ENCODE measurements at regions not wholly inside any gene's neighbourhood (a gene's known extent, or its start where the extent isn't known, plus 50 kb on each side); places are given as distances from the start of the nearest gene placed in this dataset.

DNA sequence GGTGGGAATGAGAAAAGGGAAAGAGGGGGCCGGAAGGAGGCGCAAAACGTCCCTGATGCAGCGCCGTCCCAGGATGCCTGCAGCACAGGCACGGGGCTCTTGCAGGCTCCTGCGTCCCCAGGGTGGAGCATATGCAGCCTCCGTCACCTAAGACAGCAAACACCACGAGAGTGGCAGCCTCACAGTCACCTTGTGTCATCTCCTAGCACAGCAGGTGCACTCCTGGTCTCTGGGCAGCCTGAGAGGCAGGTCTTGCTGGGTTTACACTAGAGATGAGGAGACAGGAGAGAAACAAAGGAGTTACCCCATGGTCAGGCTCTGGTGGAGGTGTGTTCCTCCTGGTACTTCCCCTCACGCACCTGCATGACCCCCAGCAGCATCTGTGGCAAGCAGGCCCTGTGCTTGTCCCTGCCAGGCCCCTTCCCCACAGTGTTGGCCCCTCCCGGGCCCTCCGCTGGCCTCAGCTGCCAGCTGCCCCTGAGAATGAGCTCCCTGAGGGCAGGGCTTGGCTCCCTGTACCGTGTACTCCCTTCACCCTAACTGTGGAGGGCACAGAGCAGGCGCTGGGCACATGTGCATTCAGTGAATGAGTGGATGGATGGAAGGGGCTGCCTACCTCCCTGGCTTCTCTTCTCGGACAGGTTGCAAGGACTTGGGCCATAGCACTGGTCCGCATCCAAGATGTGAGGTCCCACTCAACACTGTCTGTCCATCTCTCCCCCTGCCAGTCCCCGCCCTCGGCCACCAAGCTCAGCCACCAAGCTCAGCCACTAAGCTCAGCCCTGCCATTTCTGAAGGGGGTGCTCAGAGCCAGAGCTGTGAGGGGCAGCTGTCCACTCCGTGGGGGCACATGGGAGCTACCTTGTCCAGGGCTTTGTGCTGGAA is 988.6 kb downstream of the BRD1 start:
- H3K4me2 ChIP-seq (ENCODE audit: low read length): no peak overlapping the region
- no peaks in the 10 kb centered on the region for H3K9me3 ChIP-seq (ENCODE audit: low read length)
- ATAC-seq: no peak
- no peaks in the 10 kb centered on the region for H3K9me2 ChIP-seq (replicated peaks; ENCODE audit: low read length)
- POLR2A ChIA-PET (ENCODE audit: unreplicated experiment): no interaction called here
- intact Hi-C loops (cut with micrococcal nuclease): no loop called here
- H3K36me3 ChIP-seq (ENCODE audit: low read depth, low read length): no peaks in the 10 kb centered on the region
- no peak overlapping the region for H3K4me3 ChIP-seq (ENCODE audit: low read length)
- H2AFZ ChIP-seq (ENCODE audit: low read length): no peak overlapping the region
- no TSS peak for BruUV-seq (replicated peaks)
- H3K27ac ChIP-seq (ENCODE audit: low read length): no peak overlapping the region
- no peaks in the 10 kb centered on the region for H3K4me1 ChIP-seq (ENCODE audit: insufficient read depth, low read length)
- H3F3A ChIP-seq (ENCODE audit: low read length, unreplicated experiment): no peaks in the 10 kb centered on the region
- TF ChIP-seq, protein P1, sequence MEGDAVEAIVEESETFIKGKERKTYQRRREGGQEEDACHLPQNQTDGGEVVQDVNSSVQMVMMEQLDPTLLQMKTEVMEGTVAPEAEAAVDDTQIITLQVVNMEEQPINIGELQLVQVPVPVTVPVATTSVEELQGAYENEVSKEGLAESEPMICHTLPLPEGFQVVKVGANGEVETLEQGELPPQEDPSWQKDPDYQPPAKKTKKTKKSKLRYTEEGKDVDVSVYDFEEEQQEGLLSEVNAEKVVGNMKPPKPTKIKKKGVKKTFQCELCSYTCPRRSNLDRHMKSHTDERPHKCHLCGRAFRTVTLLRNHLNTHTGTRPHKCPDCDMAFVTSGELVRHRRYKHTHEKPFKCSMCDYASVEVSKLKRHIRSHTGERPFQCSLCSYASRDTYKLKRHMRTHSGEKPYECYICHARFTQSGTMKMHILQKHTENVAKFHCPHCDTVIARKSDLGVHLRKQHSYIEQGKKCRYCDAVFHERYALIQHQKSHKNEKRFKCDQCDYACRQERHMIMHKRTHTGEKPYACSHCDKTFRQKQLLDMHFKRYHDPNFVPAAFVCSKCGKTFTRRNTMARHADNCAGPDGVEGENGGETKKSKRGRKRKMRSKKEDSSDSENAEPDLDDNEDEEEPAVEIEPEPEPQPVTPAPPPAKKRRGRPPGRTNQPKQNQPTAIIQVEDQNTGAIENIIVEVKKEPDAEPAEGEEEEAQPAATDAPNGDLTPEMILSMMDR (conservative IDR thresholded peaks at IDR 0.05; ENCODE audit: low read depth, low read length): no peak
- TF ChIP-seq EZH2phosphoT487 (IDR thresholded peaks at IDR 0.05; ENCODE audit: borderline replicate concordance, low read length) (no peak), EZH2 (IDR thresholded peaks at IDR 0.05; ENCODE audit: low read length, unreplicated experiment) (no peak)
- no peak for DNase-seq
- H4K20me1 ChIP-seq (ENCODE audit: low read length): no peaks in the 10 kb centered on the region
- no peak overlapping the region for H3K9ac ChIP-seq (ENCODE audit: low read length)
- H3K79me2 ChIP-seq (ENCODE audit: low read length): no peaks in the 10 kb centered on the region
- H3K27me3 ChIP-seq (ENCODE audit: low read length): no peaks in the 10 kb centered on the region
- CTCF ChIA-PET: no interaction called here

DNA sequence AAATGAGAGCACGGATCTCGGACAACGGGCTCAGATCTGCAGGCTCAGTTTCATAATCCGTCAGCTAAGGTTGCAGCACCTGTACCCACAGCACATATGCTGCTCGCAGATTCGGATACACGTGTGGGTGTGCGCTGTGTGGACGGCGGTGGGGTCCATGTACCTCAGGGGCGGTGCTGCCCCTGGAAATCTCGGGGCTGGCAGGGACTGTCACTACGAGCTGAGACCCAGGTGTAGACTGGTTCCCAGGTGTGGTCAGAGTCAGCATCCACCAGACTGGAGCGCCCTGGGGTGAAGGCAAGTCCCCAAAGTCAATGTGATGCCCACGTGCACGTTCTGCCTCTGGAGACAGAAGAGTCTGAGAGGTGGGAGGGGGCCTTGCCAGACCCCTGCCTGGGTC is 989.3 kb downstream of the BRD1 start:
- TF ChIP-seq EZH2phosphoT487 (IDR thresholded peaks at IDR 0.05; ENCODE audit: borderline replicate concordance, low read length): no peak
- TF ChIP-seq EZH2 (IDR thresholded peaks at IDR 0.05; ENCODE audit: low read length, unreplicated experiment): no peak
- TF ChIP-seq, protein P1 (conservative IDR thresholded peaks at IDR 0.05; ENCODE audit: low read depth, low read length): no peak
- ATAC-seq (no peak), DNase-seq (no peak)
- ChIA-PET POLR2A (ENCODE audit: unreplicated experiment) (no interaction called here), CTCF (no interaction called here)
- Histone ChIP-seq H3K4me1 (ENCODE audit: insufficient read depth, low read length) (no peaks in the 10 kb centered on the region), H2AFZ (ENCODE audit: low read length) (no peak overlapping the region), H3K27me3 (ENCODE audit: low read length) (no peaks in the 10 kb centered on the region), H4K20me1 (ENCODE audit: low read length) (no peaks in the 10 kb centered on the region), H3K9me2 (replicated peaks; ENCODE audit: low read length) (no peaks in the 10 kb centered on the region), H3K4me2 (ENCODE audit: low read length) (no peak overlapping the region), H3K4me3 (ENCODE audit: low read length) (no peak overlapping the region), H3F3A (ENCODE audit: low read length, unreplicated experiment) (no peaks in the 10 kb centered on the region), H3K9ac (ENCODE audit: low read length) (no peak overlapping the region), H3K36me3 (ENCODE audit: low read depth, low read length) (no peaks in the 10 kb centered on the region), H3K9me3 (ENCODE audit: low read length) (no peaks in the 10 kb centered on the region), H3K27ac (ENCODE audit: low read length) (no peak overlapping the region), H3K79me2 (ENCODE audit: low read length) (no peaks in the 10 kb centered on the region)
- intact Hi-C loops (cut with micrococcal nuclease): no loop called here
- BruUV-seq (replicated peaks): no TSS peak

DNA sequence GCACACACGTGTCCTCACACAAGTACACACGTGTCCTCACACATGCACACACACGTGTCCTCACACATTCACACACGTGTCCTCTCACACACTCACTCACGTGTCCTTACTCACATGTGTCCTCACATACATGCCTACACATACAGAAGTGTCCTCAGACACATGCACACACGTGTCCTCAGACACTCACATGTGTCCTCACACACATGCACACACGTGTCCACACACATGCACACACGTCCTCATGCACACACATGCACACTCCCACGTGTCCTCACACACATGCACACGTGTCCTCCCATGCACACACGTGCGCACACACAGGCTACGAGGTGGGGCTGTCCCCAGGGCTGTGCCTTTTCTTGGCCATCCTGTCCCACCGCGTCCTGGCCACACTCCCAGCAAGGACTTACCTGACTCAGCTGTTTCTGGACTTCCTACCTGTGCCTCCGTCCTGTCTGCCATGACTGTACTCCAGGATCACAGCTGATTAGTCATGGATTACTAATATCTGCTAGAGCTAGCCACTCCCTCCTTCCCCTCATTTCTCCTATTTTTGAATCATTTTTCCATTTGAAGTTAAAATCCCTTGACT is 990.2 kb downstream of the BRD1 start:
- CTCF ChIA-PET: no interaction called here
- BruUV-seq (replicated peaks): no TSS peak
- no peaks in the 10 kb centered on the region for H3K4me1 ChIP-seq (ENCODE audit: insufficient read depth, low read length)
- no peak overlapping the region for H3K9ac ChIP-seq (ENCODE audit: low read length)
- intact Hi-C loops (cut with micrococcal nuclease): no loop called here
- no peak overlapping the region for H2AFZ ChIP-seq (ENCODE audit: low read length)
- no peaks in the 10 kb centered on the region for H3K27me3 ChIP-seq (ENCODE audit: low read length)
- ATAC-seq (no peak), DNase-seq (peak; percentile 32)
- H3K4me3 ChIP-seq (ENCODE audit: low read length): no peak overlapping the region
- TF ChIP-seq EZH2 (IDR thresholded peaks at IDR 0.05; ENCODE audit: low read length, unreplicated experiment): no peak
- TF ChIP-seq, protein P1 (conservative IDR thresholded peaks at IDR 0.05; ENCODE audit: low read depth, low read length): no peak
- TF ChIP-seq EZH2phosphoT487 (IDR thresholded peaks at IDR 0.05; ENCODE audit: borderline replicate concordance, low read length): no peak
- H4K20me1 ChIP-seq (ENCODE audit: low read length): no peaks in the 10 kb centered on the region
- POLR2A ChIA-PET (ENCODE audit: unreplicated experiment): no interaction called here
- H3F3A ChIP-seq (ENCODE audit: low read length, unreplicated experiment): no peaks in the 10 kb centered on the region
- H3K4me2 ChIP-seq (ENCODE audit: low read length): no peak overlapping the region
- H3K9me2 ChIP-seq (replicated peaks; ENCODE audit: low read length): no peaks in the 10 kb centered on the region
- no peak overlapping the region for H3K27ac ChIP-seq (ENCODE audit: low read length)
- no peaks in the 10 kb centered on the region for H3K9me3 ChIP-seq (ENCODE audit: low read length)
- H3K79me2 ChIP-seq (ENCODE audit: low read length): no peaks in the 10 kb centered on the region
- no peaks in the 10 kb centered on the region for H3K36me3 ChIP-seq (ENCODE audit: low read depth, low read length)

Measured in PC-3 (cell line).